Osteocyte (in vitro differentiated cells): ENCODE measurements at regions not wholly inside any gene's neighbourhood (a gene's known extent, or its start where the extent isn't known, plus 50 kb on each side); places are given as distances from the start of the nearest gene placed in this dataset.

ENCODE experiments used
- DNase-seq: peaks from one replicate; pipeline ENCODE4 v3.0.0; 2021; ENCODE audit warnings: mixed read lengths; ENCODE audit not compliant: unreplicated experiment; ENCODE audit errors: extremely low spot score
- H3K27ac Mint-ChIP-seq: one replicate; pipeline ENCODE4 v1.8.0; 2021; ENCODE audit warnings: mild to moderate bottlenecking, mixed read lengths; ENCODE audit not compliant: unreplicated experiment
- H3K27me3 Mint-ChIP-seq: one replicate; pipeline ENCODE4 v1.8.0; 2021; ENCODE audit warnings: mixed read lengths; ENCODE audit not compliant: unreplicated experiment
- H3K36me3 Mint-ChIP-seq: one replicate; pipeline ENCODE4 v1.8.0; 2021; ENCODE audit warnings: mixed read lengths; ENCODE audit not compliant: unreplicated experiment
- H3K4me1 Mint-ChIP-seq: one replicate; pipeline ENCODE4 v1.8.0; 2021; ENCODE audit warnings: mixed read lengths; ENCODE audit not compliant: unreplicated experiment
- H3K4me3 Mint-ChIP-seq: one replicate; pipeline ENCODE4 v1.8.0; 2021; ENCODE audit warnings: mild to moderate bottlenecking, moderate library complexity, mixed read lengths; ENCODE audit not compliant: unreplicated experiment
- H3K9me3 Mint-ChIP-seq: one replicate; pipeline ENCODE4 v1.8.0; 2021; ENCODE audit warnings: mixed read lengths; ENCODE audit not compliant: unreplicated experiment
- CTCF ChIP-seq: fragments of 200-600 bp; sonication (generic); IDR thresholded peaks from 2 replicates; pipeline ENCODE4 v1.5.0; 2021; ENCODE audit warnings: antibody characterized with exemption, mild to moderate bottlenecking, moderate library complexity

DNA sequence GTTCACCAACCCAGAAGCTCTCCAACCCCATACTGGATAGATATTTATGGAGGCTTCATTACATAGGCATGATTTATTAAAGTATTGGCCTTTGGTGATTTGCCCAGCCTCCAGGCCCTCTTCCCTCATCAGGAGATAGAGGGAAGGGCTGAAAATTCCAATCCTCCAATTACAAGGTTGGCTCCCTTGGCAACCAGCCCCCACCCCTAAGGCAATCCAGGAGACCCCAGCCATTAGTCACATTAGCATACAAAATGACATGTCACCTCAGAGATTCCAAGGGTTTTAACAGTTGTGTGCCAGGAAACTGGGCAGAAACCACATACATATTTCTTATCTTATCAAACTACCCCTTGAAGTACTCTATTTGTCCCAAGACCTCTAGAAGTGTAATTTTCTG is 210.0 kb downstream of the HINT1 start:
- Mint-ChIP-seq H3K4me1 (no peaks in the 10 kb centered on the region), H3K4me3 (no peak overlapping the region), H3K27ac (no peak overlapping the region), H3K9me3 (peaks cover 6% of the 10 kb centered on the region), H3K27me3 (peaks cover 22% of the 10 kb centered on the region), H3K36me3 (no peaks in the 10 kb centered on the region)
- DNase-seq = no peak
- TF ChIP-seq CTCF = no peak

- no peak overlapping the region for H3K4me3 Mint-ChIP-seq
- H3K27ac Mint-ChIP-seq = no peak overlapping the region
- DNase-seq = no peak
- H3K36me3 Mint-ChIP-seq = no peaks in the 10 kb centered on the region
- no peak for TF ChIP-seq CTCF
- peaks cover 29% of the 10 kb centered on the region for H3K27me3 Mint-ChIP-seq
- H3K9me3 Mint-ChIP-seq = no peaks in the 10 kb centered on the region
- H3K4me1 Mint-ChIP-seq = no peaks in the 10 kb centered on the region
Observed at GRCh38 chr5:130954336-130954735, 210.7 kb downstream of the HINT1 start.

GRCh38 chr5:130939059-130939458 is 226.0 kb downstream of the HINT1 start:
- Mint-ChIP-seq H3K4me3 (no peak overlapping the region), H3K27ac (no peak overlapping the region), H3K9me3 (no peaks in the 10 kb centered on the region), H3K36me3 (no peaks in the 10 kb centered on the region), H3K4me1 (peaks cover 7% of the 10 kb centered on the region), H3K27me3 (peaks cover 2% of the 10 kb centered on the region)
- TF ChIP-seq CTCF = no peak
- DNase-seq = no peak

DNA sequence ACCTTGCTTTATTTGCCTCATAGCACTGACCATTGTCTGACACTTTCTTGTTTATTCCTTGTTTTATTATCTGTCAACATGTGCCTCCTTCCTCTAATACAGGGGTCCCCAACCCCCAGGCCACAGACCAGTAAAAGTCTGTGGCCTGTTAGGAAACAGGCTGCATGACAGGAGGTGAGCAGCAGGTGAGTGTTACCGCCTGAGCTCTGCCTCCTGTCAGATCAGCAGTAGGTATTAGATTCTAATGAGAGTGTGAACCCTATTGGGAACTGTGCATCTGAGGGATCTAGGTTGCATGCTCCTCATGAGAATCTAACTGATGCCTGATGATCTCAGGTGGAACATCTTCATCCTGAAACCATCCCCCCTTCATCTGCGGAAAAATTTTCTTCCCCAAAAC is 228.0 kb downstream of the HINT1 start:
- H3K27me3 Mint-ChIP-seq = peaks cover 7% of the 10 kb centered on the region

GRCh38 chr5:130923543-130924124 is 241.4 kb downstream of the HINT1 start:
- no peak for TF ChIP-seq CTCF
- Mint-ChIP-seq H3K27ac (no peak overlapping the region), H3K27me3 (peaks cover 26% of the 10 kb centered on the region), H3K4me1 (no peaks in the 10 kb centered on the region), H3K4me3 (no peak overlapping the region), H3K36me3 (no peaks in the 10 kb centered on the region), H3K9me3 (no peaks in the 10 kb centered on the region)
- no peak for DNase-seq

More for the DNA sequence above, 228.0 kb downstream of the HINT1 start:
- Mint-ChIP-seq H3K36me3 (no peaks in the 10 kb centered on the region), H3K4me3 (no peak overlapping the region), H3K4me1 (peaks cover 7% of the 10 kb centered on the region), H3K27ac (no peak overlapping the region), H3K9me3 (no peaks in the 10 kb centered on the region)
- no peak for DNase-seq
- no peak for TF ChIP-seq CTCF
